ENCODE measurements at regions not wholly inside any gene's neighbourhood (a gene's known extent, or its start where the extent isn't known, plus 50 kb on each side); places are given as distances from the start of the nearest gene placed in this dataset.

DNA sequence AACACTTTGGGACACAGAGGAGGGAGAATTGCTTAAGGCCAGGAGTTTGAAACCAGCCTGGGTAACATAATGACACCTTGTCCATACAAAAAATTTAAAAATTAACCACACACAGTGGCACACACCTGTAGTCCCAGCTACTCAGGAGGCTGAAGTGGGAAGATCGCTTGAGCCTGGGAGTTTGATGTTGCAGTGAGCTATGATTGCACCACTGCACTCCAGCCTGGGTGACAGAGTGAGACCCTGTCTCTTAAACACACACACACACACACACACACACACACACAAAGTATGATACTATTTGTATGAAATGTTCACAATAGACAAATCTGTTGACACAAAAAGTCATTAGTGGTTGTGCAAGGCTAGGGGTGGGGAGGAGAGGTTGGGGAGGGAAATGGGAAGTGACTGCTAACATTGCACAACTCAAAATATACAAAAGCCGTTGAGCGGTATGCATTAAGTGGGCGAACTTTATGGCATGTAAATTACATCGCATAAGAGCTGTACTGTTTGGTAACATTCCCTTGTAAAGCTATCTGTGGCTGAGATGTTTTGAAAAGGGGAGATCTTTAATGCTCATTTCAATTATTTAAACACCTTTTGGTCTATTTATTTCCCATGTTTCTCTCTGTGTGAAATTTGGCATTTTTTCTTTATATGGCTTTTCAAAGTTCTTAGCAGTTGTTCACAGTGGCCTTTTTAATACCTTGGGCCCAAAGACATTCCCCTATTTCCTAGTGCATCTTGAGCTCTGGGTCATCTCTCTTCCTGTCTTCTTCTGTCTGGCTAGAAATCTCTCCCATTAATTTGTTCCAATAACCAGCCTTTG, 58.9 kb upstream of the ZNF516 start:
- in situ Hi-C loops (cut with MboI; ENCODE audit: low sequenced_read_pairs, unreplicated experiment) = no loop called here
- no peak for TF ChIP-seq CTCF (IDR thresholded peaks at IDR 0.05; ENCODE audit: borderline replicate concordance, control extremely low read depth, extremely low read depth, insufficient read depth, missing control alignments)
- DNase-seq (ENCODE audit: low spot score) = no peak

DNA sequence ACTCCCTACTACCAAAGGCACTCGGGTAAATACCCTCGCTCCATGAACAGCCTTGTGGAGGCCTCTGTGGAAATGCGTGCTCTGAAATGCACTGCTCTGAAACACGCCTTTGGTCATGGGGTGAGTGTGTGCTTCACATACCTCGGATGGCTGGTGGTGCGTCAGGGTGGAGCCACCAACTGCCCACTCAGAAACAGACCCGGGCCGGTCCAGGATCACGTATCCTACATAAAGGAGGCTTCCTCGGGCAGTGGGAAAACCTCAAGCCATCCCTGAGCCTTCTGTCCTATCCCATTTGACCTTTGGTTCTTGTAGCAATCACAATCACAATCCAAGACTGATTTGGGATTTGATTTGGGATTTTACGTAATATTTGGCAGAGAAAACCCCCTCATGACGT, 53.5 kb upstream of the ZNF516 start:
- in situ Hi-C loops (cut with MboI; ENCODE audit: low sequenced_read_pairs, unreplicated experiment) = no loop called here
- no peak for TF ChIP-seq CTCF (IDR thresholded peaks at IDR 0.05; ENCODE audit: borderline replicate concordance, control extremely low read depth, extremely low read depth, insufficient read depth, missing control alignments)
- no peak for DNase-seq (ENCODE audit: low spot score)

- in situ Hi-C loops (cut with MboI; ENCODE audit: low sequenced_read_pairs, unreplicated experiment) = no loop called here
- TF ChIP-seq CTCF (IDR thresholded peaks at IDR 0.05; ENCODE audit: borderline replicate concordance, control extremely low read depth, extremely low read depth, insufficient read depth, missing control alignments) = no peak
- no peak for DNase-seq (ENCODE audit: low spot score)
Observed at GRCh38 chr18:76547296-76547695, 52.3 kb upstream of the ZNF516 start.

GRCh38 chr18:76546436-76546835, 51.4 kb upstream of the ZNF516 start:
- no peak for DNase-seq (ENCODE audit: low spot score)
- in situ Hi-C loops (cut with MboI; ENCODE audit: low sequenced_read_pairs, unreplicated experiment) = no loop called here
- TF ChIP-seq CTCF (IDR thresholded peaks at IDR 0.05; ENCODE audit: borderline replicate concordance, control extremely low read depth, extremely low read depth, insufficient read depth, missing control alignments) = no peak

DNA sequence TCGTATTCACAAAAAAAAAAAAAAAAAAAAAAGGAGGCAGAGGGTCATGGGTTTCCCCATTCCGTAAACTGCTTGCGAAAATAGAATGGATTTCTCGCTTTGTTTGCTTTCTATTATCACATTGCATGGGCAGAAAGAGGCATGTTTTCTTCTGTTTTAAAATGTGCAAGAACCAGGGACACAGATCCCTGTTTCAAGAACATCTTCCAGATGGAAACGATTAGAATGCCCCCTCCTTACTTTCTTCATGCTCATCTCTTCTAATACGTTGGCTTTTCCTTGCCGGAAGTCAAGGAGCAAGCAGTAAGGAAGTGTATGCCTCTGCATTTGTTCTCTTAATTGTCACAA, 51.0 kb upstream of the ZNF516 start:
- in situ Hi-C loops (cut with MboI; ENCODE audit: low sequenced_read_pairs, unreplicated experiment) = no loop called here
- no peak for TF ChIP-seq CTCF (IDR thresholded peaks at IDR 0.05; ENCODE audit: borderline replicate concordance, control extremely low read depth, extremely low read depth, insufficient read depth, missing control alignments)
- no peak for DNase-seq (ENCODE audit: low spot score)

GRCh38 chr18:76545433-76546087, 50.5 kb upstream of the ZNF516 start:
- no peak for DNase-seq (ENCODE audit: low spot score)
- in situ Hi-C loops (cut with MboI; ENCODE audit: low sequenced_read_pairs, unreplicated experiment) = no loop called here
- TF ChIP-seq CTCF (IDR thresholded peaks at IDR 0.05; ENCODE audit: borderline replicate concordance, control extremely low read depth, extremely low read depth, insufficient read depth, missing control alignments) = no peak

All from GM13976 (cell line).